ENCODE measurements at regions not wholly inside any gene's neighbourhood (a gene's known extent, or its start where the extent isn't known, plus 50 kb on each side); places are given as distances from the start of the nearest gene placed in this dataset.

GRCh38 chr3:178152031-178152806 is 384.0 kb upstream of the KCNMB2 start:
- TF ChIP-seq ASH2L (IDR thresholded peaks at IDR 0.05; ENCODE audit: low read length) = no peak
- TF ChIP-seq ZNF274 (IDR thresholded peaks at IDR 0.05; ENCODE audit: borderline replicate concordance, extremely low read depth, low read length) = no peak
- no peak for TF ChIP-seq TEAD4 (IDR thresholded peaks at IDR 0.05; ENCODE audit: low read depth, low read length)
- no peak for TF ChIP-seq POLR2AphosphoS5 (IDR thresholded peaks at IDR 0.05; ENCODE audit: low read depth, low read length)
- no peak for TF ChIP-seq CTCF (IDR thresholded peaks at IDR 0.05; ENCODE audit: control extremely low read depth in 1 of 3, insufficient read depth in 1 of 3, low read depth in 1 of 3, low read length in 3 of 3)
